ENCODE measurements at regions not wholly inside any gene's neighbourhood (a gene's known extent, or its start where the extent isn't known, plus 50 kb on each side); places are given as distances from the start of the nearest gene placed in this dataset.

DNA sequence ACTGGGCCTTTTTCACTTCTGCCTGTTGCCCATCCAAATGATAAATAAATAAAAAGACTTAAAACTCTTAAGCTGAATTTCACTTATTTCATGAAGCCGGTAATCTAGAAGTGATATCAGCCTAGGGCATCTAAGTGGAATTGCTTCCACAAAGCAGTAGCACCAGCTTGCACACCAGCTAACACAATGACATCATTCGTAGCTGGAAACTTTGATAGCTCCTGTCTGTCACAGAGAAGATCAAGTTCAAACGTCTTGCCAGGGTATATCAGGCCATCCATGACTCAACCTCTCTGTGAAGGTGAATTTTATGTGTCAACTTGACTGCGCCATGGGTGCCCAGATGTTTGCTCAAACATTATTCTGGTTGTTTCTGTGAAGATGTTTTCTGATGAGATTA, 161.7 kb upstream of the MYT1L start:
- BruUV-seq (replicated peaks), result no TSS peak
- Histone ChIP-seq H3K36me3 (ENCODE audit: insufficient read depth, low read length) (no peaks in the 10 kb centered on the region), H3K4me3 (ENCODE audit: low read depth, low read length, poor library complexity, severe bottlenecking) (no peak overlapping the region), H3K27ac (ENCODE audit: low read depth, low read length, poor library complexity, severe bottlenecking) (no peak overlapping the region), H2AFZ (ENCODE audit: low read length) (no peak overlapping the region), H3K9me3 (ENCODE audit: low read length) (no peaks in the 10 kb centered on the region), H3K79me2 (ENCODE audit: insufficient read depth, low read depth, low read length) (no peaks in the 10 kb centered on the region), H3K4me1 (ENCODE audit: insufficient read depth, low read length, poor library complexity, severe bottlenecking) (no peaks in the 10 kb centered on the region), H4K20me1 (ENCODE audit: insufficient read depth, low read length) (no peaks in the 10 kb centered on the region), H3K9me2 (ENCODE audit: insufficient read depth, low read length) (no peaks in the 10 kb centered on the region), H3K4me2 (ENCODE audit: low read length) (no peak overlapping the region)
- no peak for DNase-seq (ENCODE audit: low spot score)
- ChIA-PET POLR2A (no interaction called here), CTCF (ENCODE audit: unreplicated experiment) (no interaction called here)
- intact Hi-C loops (cut with micrococcal nuclease; ENCODE audit: unreplicated experiment), result no loop called here
- TF ChIP-seq, protein P1, sequence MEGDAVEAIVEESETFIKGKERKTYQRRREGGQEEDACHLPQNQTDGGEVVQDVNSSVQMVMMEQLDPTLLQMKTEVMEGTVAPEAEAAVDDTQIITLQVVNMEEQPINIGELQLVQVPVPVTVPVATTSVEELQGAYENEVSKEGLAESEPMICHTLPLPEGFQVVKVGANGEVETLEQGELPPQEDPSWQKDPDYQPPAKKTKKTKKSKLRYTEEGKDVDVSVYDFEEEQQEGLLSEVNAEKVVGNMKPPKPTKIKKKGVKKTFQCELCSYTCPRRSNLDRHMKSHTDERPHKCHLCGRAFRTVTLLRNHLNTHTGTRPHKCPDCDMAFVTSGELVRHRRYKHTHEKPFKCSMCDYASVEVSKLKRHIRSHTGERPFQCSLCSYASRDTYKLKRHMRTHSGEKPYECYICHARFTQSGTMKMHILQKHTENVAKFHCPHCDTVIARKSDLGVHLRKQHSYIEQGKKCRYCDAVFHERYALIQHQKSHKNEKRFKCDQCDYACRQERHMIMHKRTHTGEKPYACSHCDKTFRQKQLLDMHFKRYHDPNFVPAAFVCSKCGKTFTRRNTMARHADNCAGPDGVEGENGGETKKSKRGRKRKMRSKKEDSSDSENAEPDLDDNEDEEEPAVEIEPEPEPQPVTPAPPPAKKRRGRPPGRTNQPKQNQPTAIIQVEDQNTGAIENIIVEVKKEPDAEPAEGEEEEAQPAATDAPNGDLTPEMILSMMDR (conservative IDR thresholded peaks at IDR 0.05; ENCODE audit: low read length), result no peak
- TF ChIP-seq EZH2phosphoT487 (IDR thresholded peaks at IDR 0.05; ENCODE audit: borderline replicate concordance, low read depth, low read length), result no peak

- Histone ChIP-seq H3K79me2 (ENCODE audit: insufficient read depth, low read depth, low read length) (no peaks in the 10 kb centered on the region), H3K36me3 (ENCODE audit: insufficient read depth, low read length) (no peaks in the 10 kb centered on the region), H3K4me3 (ENCODE audit: low read depth, low read length, poor library complexity, severe bottlenecking) (no peak overlapping the region), H3K4me2 (ENCODE audit: low read length) (no peak overlapping the region), H3K27ac (ENCODE audit: low read depth, low read length, poor library complexity, severe bottlenecking) (no peak overlapping the region), H2AFZ (ENCODE audit: low read length) (no peak overlapping the region), H4K20me1 (ENCODE audit: insufficient read depth, low read length) (no peaks in the 10 kb centered on the region), H3K9me2 (ENCODE audit: insufficient read depth, low read length) (no peaks in the 10 kb centered on the region), H3K9me3 (ENCODE audit: low read length) (no peaks in the 10 kb centered on the region), H3K4me1 (ENCODE audit: insufficient read depth, low read length, poor library complexity, severe bottlenecking) (no peaks in the 10 kb centered on the region)
- TF ChIP-seq, protein P1 (conservative IDR thresholded peaks at IDR 0.05; ENCODE audit: low read length), result no peak
- no peak for TF ChIP-seq EZH2phosphoT487 (IDR thresholded peaks at IDR 0.05; ENCODE audit: borderline replicate concordance, low read depth, low read length)
- no TSS peak for BruUV-seq (replicated peaks)
- POLR2A ChIA-PET, result no interaction called here
- intact Hi-C loops (cut with micrococcal nuclease; ENCODE audit: unreplicated experiment), result no loop called here
- no peak for DNase-seq (ENCODE audit: low spot score)
- CTCF ChIA-PET (ENCODE audit: unreplicated experiment), result no interaction called here
Observed at GRCh38 chr2:2491964-2492363, 160.9 kb upstream of the MYT1L start.

- Histone ChIP-seq H3K9me2 (ENCODE audit: insufficient read depth, low read length) (no peaks in the 10 kb centered on the region), H3K4me2 (ENCODE audit: low read length) (no peak overlapping the region), H3K27ac (ENCODE audit: low read depth, low read length, poor library complexity, severe bottlenecking) (no peak overlapping the region), H2AFZ (ENCODE audit: low read length) (no peak overlapping the region), H3K9me3 (ENCODE audit: low read length) (no peaks in the 10 kb centered on the region), H3K4me3 (ENCODE audit: low read depth, low read length, poor library complexity, severe bottlenecking) (no peak overlapping the region), H3K79me2 (ENCODE audit: insufficient read depth, low read depth, low read length) (no peaks in the 10 kb centered on the region), H3K36me3 (ENCODE audit: insufficient read depth, low read length) (no peaks in the 10 kb centered on the region), H4K20me1 (ENCODE audit: insufficient read depth, low read length) (no peaks in the 10 kb centered on the region), H3K4me1 (ENCODE audit: insufficient read depth, low read length, poor library complexity, severe bottlenecking) (no peaks in the 10 kb centered on the region)
- intact Hi-C loops (cut with micrococcal nuclease; ENCODE audit: unreplicated experiment), result no loop called here
- BruUV-seq (replicated peaks), result no TSS peak
- CTCF ChIA-PET (ENCODE audit: unreplicated experiment), result no interaction called here
- no peak for DNase-seq (ENCODE audit: low spot score)
- TF ChIP-seq EZH2phosphoT487 (IDR thresholded peaks at IDR 0.05; ENCODE audit: borderline replicate concordance, low read depth, low read length), result no peak
- TF ChIP-seq, protein P1 (conservative IDR thresholded peaks at IDR 0.05; ENCODE audit: low read length), result no peak
- POLR2A ChIA-PET, result no interaction called here
Observed at GRCh38 chr2:2484301-2484700, 153.2 kb upstream of the MYT1L start.
